Natural killer cell (primary cell): ENCODE measurements at regions not wholly inside any gene's neighbourhood (a gene's known extent, or its start where the extent isn't known, plus 50 kb on each side); places are given as distances from the start of the nearest gene placed in this dataset.

Experiments used
- ATAC-seq, 3 donors: fragments of 150-1000 bp in 2 of 3; fragments of 200-7000 bp in 1 of 3; cut with Tn5 transposase; 1 replicate in 1 of 3; 2 replicates in 2 of 3; pipeline ENCODE4 v1.10.0; 2021; ENCODE audit warnings: mild to moderate bottlenecking in 2 of 3, moderate library complexity in 2 of 3
- DNase-seq, 2 donors: peaks; one replicate each; pipeline versions ENCODE4 v3.0.0 to v3.0.0-alpha.2; 2013 to 2021; ENCODE audit warnings: mixed read lengths in 1 of 2
- H3K27ac ChIP-seq: one replicate; pipeline ENCODE4 v1.5.1; 2013; ENCODE audit warnings: mild to moderate bottlenecking, low read length
- H3K27me3 ChIP-seq: one replicate; pipeline ENCODE4 v1.6.1; 2013; ENCODE audit warnings: low read length; ENCODE audit not compliant: control insufficient read depth, insufficient read depth
- H3K36me3 ChIP-seq: one replicate; pipeline ENCODE4 v1.6.1; 2013; ENCODE audit warnings: low read length; ENCODE audit not compliant: control insufficient read depth, insufficient read depth
- H3K4me1 ChIP-seq: one replicate; pipeline ENCODE4 v1.6.1; 2013; ENCODE audit warnings: low read length; ENCODE audit not compliant: control insufficient read depth, insufficient read depth
- H3K4me3 ChIP-seq: one replicate; pipeline ENCODE4 v1.5.1; 2013; ENCODE audit warnings: low read length
- H3K9me3 ChIP-seq: one replicate; pipeline ENCODE4 v1.6.1; 2013; ENCODE audit warnings: low read length; ENCODE audit not compliant: control insufficient read depth, insufficient read depth
- H3K27ac Mint-ChIP-seq, 2 donors: one replicate each; pipeline ENCODE4 v1.8.0; 2022; ENCODE audit warnings: mild to moderate bottlenecking in 2 of 2, mixed read lengths in 2 of 2, moderate library complexity in 1 of 2
- H3K27me3 Mint-ChIP-seq, 2 donors: one replicate each; pipeline ENCODE4 v1.8.0; 2022; ENCODE audit warnings: low read depth in 2 of 2, mixed read lengths in 2 of 2
- H3K36me3 Mint-ChIP-seq: one replicate; pipeline ENCODE4 v1.8.0; 2022; ENCODE audit warnings: mixed read lengths
- H3K4me1 Mint-ChIP-seq, 2 donors: one replicate each; pipeline ENCODE4 v1.8.0; 2022; ENCODE audit warnings: mixed read lengths in 2 of 2
- H3K4me3 Mint-ChIP-seq: one replicate; pipeline ENCODE4 v1.8.0; 2022; ENCODE audit warnings: mild to moderate bottlenecking, moderate library complexity, mixed read lengths
- H3K9me3 Mint-ChIP-seq, 2 donors: one replicate each; pipeline ENCODE4 v1.8.0; 2022; ENCODE audit warnings: mixed read lengths in 2 of 2
- CTCF ChIP-seq: fragments of 200-600 bp; IDR thresholded peaks from one replicate; pipeline ENCODE4 v1.8.0; 2022; ENCODE audit warnings: antibody characterized with exemption
- WGBS: methylation state at CpG from one replicate; pipeline ENCODE4 v1.1.7; 2013; ENCODE audit warnings: missing lambda C conversion rate; ENCODE audit not compliant: insufficient coverage; 5-methylcytosine and 5-hydroxymethylcytosine counted together
- intact Hi-C: fragments of 100-400 bp; cut with micrococcal nuclease; formaldehyde crosslinking; loops from one replicate; pipeline ENCODE4 v1.14.2; 2022

GRCh38 chr2:64283641-64284361 lies 139.6 kb upstream of the PELI1 start:
- intact Hi-C loops, result no loop called here
- peaks cover 15% of the 10 kb centered on the region for H3K4me1 ChIP-seq
- H3K4me3 Mint-ChIP-seq, result no peak overlapping the region
- no peaks in the 10 kb centered on the region for H3K9me3 Mint-ChIP-seq
- H3K27ac Mint-ChIP-seq, result no peak overlapping the region
- H3K27ac ChIP-seq, result peak overlapping the region; percentile 40
- no peaks in the 10 kb centered on the region for H3K4me1 Mint-ChIP-seq
- no peaks in the 10 kb centered on the region for H3K36me3 Mint-ChIP-seq
- no peaks in the 10 kb centered on the region for H3K27me3 ChIP-seq
- WGBS, result 61% methylated on average over 15 of the region's 15 CpGs
- H3K4me3 ChIP-seq, result peak overlapping the region; percentile 6
- peak; percentile 70 to 88 (median 78) for ATAC-seq
- no peaks in the 10 kb centered on the region for H3K36me3 ChIP-seq
- no peaks in the 10 kb centered on the region for H3K9me3 ChIP-seq
- TF ChIP-seq CTCF, result no peak
- no peaks in the 10 kb centered on the region for H3K27me3 Mint-ChIP-seq
- peak in 1 of 2 donors; percentile 59 for DNase-seq

- ATAC-seq, result no peak
- peaks cover 15% of the 10 kb centered on the region for H3K4me1 ChIP-seq
- no peaks in the 10 kb centered on the region for H3K36me3 ChIP-seq
- no peak overlapping the region for H3K4me3 ChIP-seq
- intact Hi-C loops, result no loop called here
- no peaks in the 10 kb centered on the region for H3K27me3 ChIP-seq
- DNase-seq, result no peak
- Mint-ChIP-seq H3K9me3 (no peaks in the 10 kb centered on the region), H3K4me1 (no peaks in the 10 kb centered on the region), H3K4me3 (no peak overlapping the region), H3K27me3 (no peaks in the 10 kb centered on the region), H3K36me3 (no peaks in the 10 kb centered on the region), H3K27ac (no peak overlapping the region)
- no peak overlapping the region for H3K27ac ChIP-seq
- TF ChIP-seq CTCF, result no peak
- no peaks in the 10 kb centered on the region for H3K9me3 ChIP-seq
- WGBS, result 74% methylated on average over 3 of the region's 3 CpGs
Measured at GRCh38 chr2:64284751-64285150, 140.5 kb upstream of the PELI1 start.

- intact Hi-C loops, result no loop called here
- 97% methylated on average over 4 of the region's 5 CpGs for WGBS
- H3K9me3 Mint-ChIP-seq, result no peaks in the 10 kb centered on the region
Measured at GRCh38 chr2:64287202-64287740, 143.1 kb upstream of the PELI1 start.

More at GRCh38 chr2:64287202-64287740, 143.1 kb upstream of the PELI1 start:
- no peak overlapping the region for H3K4me3 Mint-ChIP-seq
- peaks cover 4 to 6% of the 10 kb centered on the region in 2 donors for H3K27me3 Mint-ChIP-seq
- peaks cover 15% of the 10 kb centered on the region for H3K4me1 ChIP-seq
- ATAC-seq (no peak), DNase-seq (no peak)
- no peak overlapping the region for H3K27ac ChIP-seq
- H3K4me1 Mint-ChIP-seq, result no peaks in the 10 kb centered on the region
- H3K9me3 ChIP-seq, result no peaks in the 10 kb centered on the region
- TF ChIP-seq CTCF, result no peak
- no peak overlapping the region for H3K27ac Mint-ChIP-seq
- no peaks in the 10 kb centered on the region for H3K36me3 ChIP-seq
- H3K27me3 ChIP-seq, result no peaks in the 10 kb centered on the region
- H3K36me3 Mint-ChIP-seq, result no peaks in the 10 kb centered on the region
- no peak overlapping the region for H3K4me3 ChIP-seq
